Neural progenitor cell (in vitro differentiated cells): ENCODE measurements at regions not wholly inside any gene's neighbourhood (a gene's known extent, or its start where the extent isn't known, plus 50 kb on each side); places are given as distances from the start of the nearest gene placed in this dataset.

Experiments
- EZH2phosphoT487 ChIP-seq: fragments of 200-600 bp; sonication (generic); IDR thresholded peaks from 2 replicates; pipeline ENCODE4 v1.6.1; 2017; ENCODE audit warnings: antibody characterized with exemption
- TF ChIP-seq, protein P1 (sequence below): fragments of 200-600 bp; sonication (generic); IDR thresholded peaks from 2 replicates; pipeline ENCODE4 v1.5.1; 2017; ENCODE audit warnings: antibody characterized with exemption, mild to moderate bottlenecking

DNA sequence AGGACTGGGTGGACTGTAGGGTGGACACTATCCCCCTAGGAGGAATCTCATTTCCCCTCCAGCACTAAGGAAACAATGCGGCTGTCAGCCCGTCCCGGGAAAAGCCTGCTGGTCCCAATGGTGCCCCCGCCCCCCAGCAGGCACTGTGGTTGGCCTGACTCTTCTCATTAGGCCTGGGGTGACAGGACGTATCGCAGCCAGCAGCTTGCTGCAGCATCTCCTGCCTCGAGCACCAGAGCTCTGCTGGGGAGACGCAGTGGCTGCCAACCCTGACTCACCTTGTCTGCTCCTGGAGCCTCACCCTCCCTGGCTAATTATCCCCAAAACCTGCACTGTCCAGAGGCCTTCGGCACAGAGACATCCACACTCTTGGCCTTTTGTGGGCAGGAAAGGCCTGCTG, 115.1 kb upstream of the GJB5 start:
- no peak for TF ChIP-seq EZH2phosphoT487
- TF ChIP-seq, protein P1, sequence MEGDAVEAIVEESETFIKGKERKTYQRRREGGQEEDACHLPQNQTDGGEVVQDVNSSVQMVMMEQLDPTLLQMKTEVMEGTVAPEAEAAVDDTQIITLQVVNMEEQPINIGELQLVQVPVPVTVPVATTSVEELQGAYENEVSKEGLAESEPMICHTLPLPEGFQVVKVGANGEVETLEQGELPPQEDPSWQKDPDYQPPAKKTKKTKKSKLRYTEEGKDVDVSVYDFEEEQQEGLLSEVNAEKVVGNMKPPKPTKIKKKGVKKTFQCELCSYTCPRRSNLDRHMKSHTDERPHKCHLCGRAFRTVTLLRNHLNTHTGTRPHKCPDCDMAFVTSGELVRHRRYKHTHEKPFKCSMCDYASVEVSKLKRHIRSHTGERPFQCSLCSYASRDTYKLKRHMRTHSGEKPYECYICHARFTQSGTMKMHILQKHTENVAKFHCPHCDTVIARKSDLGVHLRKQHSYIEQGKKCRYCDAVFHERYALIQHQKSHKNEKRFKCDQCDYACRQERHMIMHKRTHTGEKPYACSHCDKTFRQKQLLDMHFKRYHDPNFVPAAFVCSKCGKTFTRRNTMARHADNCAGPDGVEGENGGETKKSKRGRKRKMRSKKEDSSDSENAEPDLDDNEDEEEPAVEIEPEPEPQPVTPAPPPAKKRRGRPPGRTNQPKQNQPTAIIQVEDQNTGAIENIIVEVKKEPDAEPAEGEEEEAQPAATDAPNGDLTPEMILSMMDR = no peak
